T-helper 17 cell (primary cell): ENCODE measurements at regions not wholly inside any gene's neighbourhood (a gene's known extent, or its start where the extent isn't known, plus 50 kb on each side); places are given as distances from the start of the nearest gene placed in this dataset.

Experiments used
- ATAC-seq: fragments of 150-1000 bp; cut with Tn5 transposase; 2 replicates; pipeline ENCODE4 v1.10.0; 2021; ENCODE audit warnings: mild to moderate bottlenecking, moderate library complexity
- DNase-seq, 3 donors: peaks; one replicate each; pipeline versions ENCODE4 v3.0.0 to v3.0.0-alpha.2; 2020 to 2021
- H3K9me3 ChIP-seq: one replicate; pipeline ENCODE4 v1.7.0; 2013; ENCODE audit warnings: low read length, mild to moderate bottlenecking; ENCODE audit not compliant: control insufficient read depth, poor library complexity, severe bottlenecking
- H3K27ac Mint-ChIP-seq: one replicate; pipeline ENCODE4 v1.8.0; 2022; ENCODE audit warnings: mild to moderate bottlenecking, moderate library complexity, mixed read lengths
- H3K27me3 Mint-ChIP-seq: one replicate; pipeline ENCODE4 v1.8.0; 2022; ENCODE audit warnings: mixed read lengths
- H3K36me3 Mint-ChIP-seq: one replicate; pipeline ENCODE4 v1.8.0; 2022; ENCODE audit warnings: low read depth, mixed read lengths
- H3K4me1 Mint-ChIP-seq: one replicate; pipeline ENCODE4 v1.8.0; 2022; ENCODE audit warnings: mild to moderate bottlenecking, mixed read lengths
- H3K4me3 Mint-ChIP-seq: one replicate; pipeline ENCODE4 v1.8.0; 2022; ENCODE audit warnings: mild to moderate bottlenecking, moderate library complexity, mixed read lengths

- ATAC-seq (no peak), DNase-seq (no peak)
- H3K9me3 ChIP-seq: no peaks in the 10 kb centered on the region
- no peaks in the 10 kb centered on the region for H3K4me1 Mint-ChIP-seq
- no peaks in the 10 kb centered on the region for H3K27me3 Mint-ChIP-seq
- H3K36me3 Mint-ChIP-seq: no peaks in the 10 kb centered on the region
- no peak overlapping the region for H3K4me3 Mint-ChIP-seq
- H3K27ac Mint-ChIP-seq: no peak overlapping the region
Observed at GRCh38 chr4:58090539-58090938, 980.4 kb upstream of the IGFBP7 start.

- H3K4me1 Mint-ChIP-seq: no peaks in the 10 kb centered on the region
- DNase-seq (no peak), ATAC-seq (no peak)
- H3K4me3 Mint-ChIP-seq: no peak overlapping the region
- no peaks in the 10 kb centered on the region for H3K36me3 Mint-ChIP-seq
- H3K27ac Mint-ChIP-seq: no peak overlapping the region
- H3K27me3 Mint-ChIP-seq: no peaks in the 10 kb centered on the region
- H3K9me3 ChIP-seq: peaks cover 2% of the 10 kb centered on the region
Observed at GRCh38 chr4:58081356-58081755, 971.2 kb upstream of the IGFBP7 start.

- no peaks in the 10 kb centered on the region for H3K4me1 Mint-ChIP-seq
- ATAC-seq (no peak), DNase-seq (no peak)
- no peaks in the 10 kb centered on the region for H3K36me3 Mint-ChIP-seq
- H3K4me3 Mint-ChIP-seq: no peak overlapping the region
- H3K27me3 Mint-ChIP-seq: no peaks in the 10 kb centered on the region
- no peak overlapping the region for H3K27ac Mint-ChIP-seq
- no peaks in the 10 kb centered on the region for H3K9me3 ChIP-seq
Observed at GRCh38 chr4:58075724-58076123, 965.5 kb upstream of the IGFBP7 start.

- H3K9me3 ChIP-seq: no peaks in the 10 kb centered on the region
- DNase-seq (no peak), ATAC-seq (no peak)
- no peaks in the 10 kb centered on the region for H3K27me3 Mint-ChIP-seq
- H3K4me1 Mint-ChIP-seq: no peaks in the 10 kb centered on the region
- H3K4me3 Mint-ChIP-seq: no peak overlapping the region
- H3K36me3 Mint-ChIP-seq: no peaks in the 10 kb centered on the region
- H3K27ac Mint-ChIP-seq: no peak overlapping the region
Observed at GRCh38 chr4:58074382-58074781, 964.2 kb upstream of the IGFBP7 start.

GRCh38 chr4:58070726-58071125 is 960.5 kb upstream of the IGFBP7 start:
- Mint-ChIP-seq H3K4me1 (no peaks in the 10 kb centered on the region), H3K27ac (no peak overlapping the region), H3K27me3 (no peaks in the 10 kb centered on the region), H3K4me3 (no peak overlapping the region), H3K36me3 (no peaks in the 10 kb centered on the region)
- no peaks in the 10 kb centered on the region for H3K9me3 ChIP-seq
- DNase-seq (no peak), ATAC-seq (no peak)

- H3K4me1 Mint-ChIP-seq: no peaks in the 10 kb centered on the region
- no peak for ATAC-seq
- no peaks in the 10 kb centered on the region for H3K36me3 Mint-ChIP-seq
- H3K27me3 Mint-ChIP-seq: no peaks in the 10 kb centered on the region
- no peak overlapping the region for H3K27ac Mint-ChIP-seq
- H3K4me3 Mint-ChIP-seq: no peak overlapping the region
- DNase-seq: no peak
- H3K9me3 ChIP-seq: no peaks in the 10 kb centered on the region
Observed at GRCh38 chr4:58064653-58065052, 954.5 kb upstream of the IGFBP7 start.

GRCh38 chr4:58063404-58064160 is 953.4 kb upstream of the IGFBP7 start:
- no peak overlapping the region for H3K27ac Mint-ChIP-seq
- H3K9me3 ChIP-seq: no peaks in the 10 kb centered on the region
- no peak overlapping the region for H3K4me3 Mint-ChIP-seq
- no peaks in the 10 kb centered on the region for H3K36me3 Mint-ChIP-seq
- DNase-seq (no peak), ATAC-seq (no peak)
- H3K4me1 Mint-ChIP-seq: no peaks in the 10 kb centered on the region
- no peaks in the 10 kb centered on the region for H3K27me3 Mint-ChIP-seq

- Mint-ChIP-seq H3K4me3 (no peak overlapping the region), H3K27ac (no peak overlapping the region), H3K36me3 (no peaks in the 10 kb centered on the region), H3K4me1 (no peaks in the 10 kb centered on the region), H3K27me3 (no peaks in the 10 kb centered on the region)
- ATAC-seq: no peak
- no peaks in the 10 kb centered on the region for H3K9me3 ChIP-seq
- no peak for DNase-seq
Observed at GRCh38 chr4:58061967-58062366, 951.8 kb upstream of the IGFBP7 start.

GRCh38 chr4:58050439-58050838 is 940.3 kb upstream of the IGFBP7 start:
- Mint-ChIP-seq H3K27me3 (no peaks in the 10 kb centered on the region), H3K4me3 (no peak overlapping the region), H3K27ac (no peak overlapping the region), H3K36me3 (no peaks in the 10 kb centered on the region), H3K4me1 (no peaks in the 10 kb centered on the region)
- no peaks in the 10 kb centered on the region for H3K9me3 ChIP-seq
- no peak for ATAC-seq
- no peak for DNase-seq

GRCh38 chr4:58048491-58048890 is 938.3 kb upstream of the IGFBP7 start:
- H3K4me3 Mint-ChIP-seq: no peak overlapping the region
- no peak for ATAC-seq

GRCh38 chr4:58042176-58042575 is 932.0 kb upstream of the IGFBP7 start:
- H3K4me3 Mint-ChIP-seq: no peak overlapping the region
- H3K27me3 Mint-ChIP-seq: no peaks in the 10 kb centered on the region
- DNase-seq (no peak), ATAC-seq (no peak)
- H3K27ac Mint-ChIP-seq: no peak overlapping the region
- no peaks in the 10 kb centered on the region for H3K9me3 ChIP-seq
- H3K36me3 Mint-ChIP-seq: no peaks in the 10 kb centered on the region
- no peaks in the 10 kb centered on the region for H3K4me1 Mint-ChIP-seq

More at GRCh38 chr4:58048491-58048890, 938.3 kb upstream of the IGFBP7 start:
- Mint-ChIP-seq H3K4me1 (no peaks in the 10 kb centered on the region), H3K27me3 (no peaks in the 10 kb centered on the region), H3K36me3 (no peaks in the 10 kb centered on the region), H3K27ac (no peak overlapping the region)
- no peaks in the 10 kb centered on the region for H3K9me3 ChIP-seq
- no peak for DNase-seq

- no peaks in the 10 kb centered on the region for H3K9me3 ChIP-seq
- no peaks in the 10 kb centered on the region for H3K4me1 Mint-ChIP-seq
- ATAC-seq (no peak), DNase-seq (no peak)
- no peak overlapping the region for H3K4me3 Mint-ChIP-seq
- no peaks in the 10 kb centered on the region for H3K27me3 Mint-ChIP-seq
- H3K27ac Mint-ChIP-seq: no peak overlapping the region
- no peaks in the 10 kb centered on the region for H3K36me3 Mint-ChIP-seq
Observed at GRCh38 chr4:57993944-57994343, 883.8 kb upstream of the IGFBP7 start.

GRCh38 chr4:57989430-57989829 is 879.2 kb upstream of the IGFBP7 start:
- Mint-ChIP-seq H3K36me3 (no peaks in the 10 kb centered on the region), H3K27ac (no peak overlapping the region), H3K4me1 (no peaks in the 10 kb centered on the region), H3K4me3 (no peak overlapping the region), H3K27me3 (no peaks in the 10 kb centered on the region)
- ATAC-seq (no peak), DNase-seq (no peak)
- no peaks in the 10 kb centered on the region for H3K9me3 ChIP-seq

GRCh38 chr4:57985161-57985560 is 875.0 kb upstream of the IGFBP7 start:
- Mint-ChIP-seq H3K36me3 (no peaks in the 10 kb centered on the region), H3K27ac (no peak overlapping the region), H3K4me3 (no peak overlapping the region), H3K4me1 (no peaks in the 10 kb centered on the region), H3K27me3 (no peaks in the 10 kb centered on the region)
- ATAC-seq: no peak
- no peaks in the 10 kb centered on the region for H3K9me3 ChIP-seq
- DNase-seq: no peak
